CD4-positive, alpha-beta T cell treated with Interleukin-1 beta for 1 hour (primary cell): ENCODE measurements at regions not wholly inside any gene's neighbourhood (a gene's known extent, or its start where the extent isn't known, plus 50 kb on each side); places are given as distances from the start of the nearest gene placed in this dataset.

Experiments used
- DNase-seq, 2 donors: peaks; one replicate each; pipeline ENCODE4 v3.0.0-alpha.2; 2020 to 2022

DNA sequence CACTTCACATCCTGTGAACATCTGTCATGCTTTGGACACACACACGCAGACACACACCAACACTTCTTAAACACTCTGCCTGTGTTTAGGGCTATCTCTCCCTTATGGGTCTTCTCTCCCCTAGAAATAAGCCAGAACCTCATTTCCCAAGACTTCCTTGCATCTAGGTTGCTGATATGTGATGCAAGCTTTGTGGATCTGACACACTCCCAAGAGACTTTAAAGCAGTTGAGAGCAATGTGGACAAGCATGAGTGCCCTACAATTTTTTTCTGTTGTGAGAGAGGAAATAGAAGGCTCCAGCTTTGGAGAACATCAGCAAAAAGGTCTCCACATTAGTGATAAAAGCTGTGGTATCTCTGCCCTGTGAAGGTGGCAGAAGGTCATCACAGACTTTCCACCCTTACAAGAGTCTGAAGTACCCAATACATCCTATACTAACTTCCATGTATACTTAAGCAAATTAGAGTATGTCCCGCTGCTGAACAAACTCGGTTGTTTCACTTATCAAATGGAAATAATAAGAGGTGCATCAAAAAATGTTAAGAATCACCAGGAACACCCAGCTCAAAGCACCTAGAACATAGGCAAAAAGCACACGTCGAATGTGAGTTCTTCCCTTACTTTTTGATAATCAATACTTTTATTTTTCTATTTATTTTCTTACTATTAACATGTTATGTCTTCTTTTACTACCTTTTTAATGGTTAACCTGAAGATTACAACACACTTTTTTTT is 267.6 kb downstream of the SETD4 start:
- no peak for DNase-seq

DNA sequence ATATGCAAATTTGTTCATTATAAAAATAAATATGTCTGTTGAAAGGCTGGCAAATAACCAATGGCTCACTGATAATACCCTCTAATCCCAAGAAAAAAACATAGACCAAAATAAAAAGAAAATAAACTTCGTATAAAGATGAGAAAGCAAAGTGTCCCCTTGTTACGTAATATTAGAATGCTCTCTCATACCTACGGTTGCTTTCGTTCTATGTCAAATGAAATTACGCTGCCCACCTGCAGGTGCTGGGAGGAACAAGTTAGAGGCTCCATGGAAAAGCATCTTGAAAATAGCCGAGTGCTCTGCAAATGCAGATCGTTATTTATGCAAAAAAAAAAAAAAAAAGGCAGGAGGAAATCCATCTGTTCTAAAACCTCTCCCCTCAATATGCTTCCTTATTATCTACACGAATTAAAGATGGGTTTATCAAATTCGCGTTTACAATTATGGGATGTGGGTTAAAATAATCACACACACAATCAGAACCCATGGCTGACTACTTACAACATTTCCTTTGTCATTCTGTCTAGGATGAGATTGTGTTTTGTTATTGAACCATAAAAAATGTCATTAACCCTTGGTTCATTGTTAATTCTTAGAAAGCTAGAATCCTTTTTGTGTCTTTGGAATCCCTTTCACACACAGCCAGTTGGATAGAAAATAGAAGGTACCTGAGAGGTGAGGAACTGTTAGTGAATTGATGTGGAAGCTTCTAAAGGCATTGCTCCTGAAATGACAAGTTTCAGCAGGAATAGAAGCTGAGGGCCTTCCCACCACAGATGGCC is 268.6 kb downstream of the SETD4 start:
- no peak for DNase-seq

DNA sequence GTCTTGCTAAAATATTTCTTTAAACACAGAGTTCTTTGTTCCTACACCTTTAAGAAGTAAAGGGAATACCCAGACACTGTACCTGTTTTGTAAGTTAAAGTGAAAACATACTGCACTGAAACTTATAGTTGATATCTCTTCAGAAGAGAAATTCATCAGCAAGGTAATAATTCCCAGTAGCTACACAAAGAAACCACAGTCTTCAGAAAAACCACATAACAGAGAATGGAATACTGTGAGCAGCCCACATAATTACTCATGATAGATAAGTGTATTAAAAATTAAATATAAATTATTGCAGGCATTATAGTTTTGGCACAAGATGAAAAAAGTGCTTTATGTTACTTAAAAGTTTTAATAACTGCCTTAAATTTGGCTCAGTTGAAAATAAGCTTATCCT is 276.6 kb downstream of the SETD4 start:
- DNase-seq = no peak

DNA sequence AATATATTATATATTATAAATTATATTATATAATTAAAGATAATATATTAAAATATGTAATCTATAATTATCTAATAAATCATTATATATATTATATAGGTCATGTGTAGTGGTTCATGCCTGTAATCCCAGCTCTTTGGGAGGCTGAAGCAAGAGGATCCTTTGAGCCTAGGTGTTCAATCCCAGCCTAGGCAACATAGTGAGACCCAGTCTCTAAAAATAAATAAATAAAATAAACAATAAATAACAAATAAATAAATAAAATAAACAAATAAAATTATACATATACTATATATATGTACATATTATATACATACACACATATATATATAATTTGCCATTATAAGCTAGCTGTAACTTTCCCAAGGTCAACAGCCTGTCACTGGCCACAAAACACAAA is 277.7 kb downstream of the SETD4 start:
- no peak for DNase-seq

DNA sequence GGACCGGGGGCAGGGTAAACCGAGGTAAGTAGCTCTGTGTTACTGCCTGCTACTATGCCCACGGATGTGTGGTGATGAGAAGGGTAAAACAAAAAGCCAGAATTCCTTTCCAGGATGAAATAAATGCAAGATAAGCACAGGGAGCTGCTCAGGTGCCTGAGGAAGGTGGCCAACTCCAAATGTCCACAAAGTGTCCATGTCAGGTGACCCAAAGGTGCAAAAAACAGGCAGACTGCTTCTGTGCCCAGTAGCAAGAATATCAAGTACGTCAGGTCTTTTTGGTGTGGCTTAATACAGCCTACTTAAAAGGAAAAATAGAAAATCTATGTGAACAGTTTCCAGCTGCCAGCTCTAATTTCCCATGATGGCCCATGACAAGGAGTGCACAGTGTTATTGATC is 279.3 kb downstream of the SETD4 start:
- DNase-seq = no peak

DNA sequence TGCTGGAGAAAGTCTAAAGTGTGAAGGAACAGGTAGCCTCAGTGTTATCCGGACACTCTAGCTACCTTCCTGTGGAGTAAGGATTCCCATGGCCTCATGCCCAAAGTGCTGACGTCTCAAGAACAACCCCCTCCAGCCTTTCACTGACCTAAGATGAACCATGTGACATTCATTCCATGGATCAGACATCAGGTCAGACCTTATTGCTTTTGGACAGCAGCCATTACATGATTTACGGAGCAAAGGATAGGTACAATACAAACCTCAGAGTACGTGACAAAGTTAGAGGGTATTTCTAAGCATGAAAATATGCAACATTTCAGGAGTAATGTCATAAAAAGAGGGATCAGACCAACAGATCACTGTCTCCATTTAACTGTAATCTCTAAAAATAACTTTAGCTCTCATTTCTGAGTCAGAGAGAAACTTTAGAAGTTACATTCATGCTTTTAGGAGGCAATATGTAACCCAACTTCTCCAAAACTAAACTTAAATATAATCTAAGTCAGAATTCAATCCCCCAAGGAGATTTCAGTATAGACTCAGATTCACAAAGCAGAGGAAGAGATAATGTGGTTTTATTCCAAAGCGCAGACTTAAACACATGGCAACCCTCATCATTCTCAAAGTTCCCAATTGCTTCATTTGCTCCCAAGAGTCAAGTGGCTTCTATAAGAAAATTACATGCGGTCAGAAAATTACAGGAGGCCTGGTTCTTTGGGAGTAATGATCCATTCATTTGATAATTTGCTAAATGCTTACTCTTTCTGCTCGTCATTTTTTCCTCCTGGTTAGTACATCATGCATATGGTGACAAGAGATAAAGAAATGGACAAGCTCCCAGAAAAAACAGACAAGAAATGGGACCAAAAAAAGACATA is 280.4 kb downstream of the SETD4 start:
- DNase-seq = no peak

DNA sequence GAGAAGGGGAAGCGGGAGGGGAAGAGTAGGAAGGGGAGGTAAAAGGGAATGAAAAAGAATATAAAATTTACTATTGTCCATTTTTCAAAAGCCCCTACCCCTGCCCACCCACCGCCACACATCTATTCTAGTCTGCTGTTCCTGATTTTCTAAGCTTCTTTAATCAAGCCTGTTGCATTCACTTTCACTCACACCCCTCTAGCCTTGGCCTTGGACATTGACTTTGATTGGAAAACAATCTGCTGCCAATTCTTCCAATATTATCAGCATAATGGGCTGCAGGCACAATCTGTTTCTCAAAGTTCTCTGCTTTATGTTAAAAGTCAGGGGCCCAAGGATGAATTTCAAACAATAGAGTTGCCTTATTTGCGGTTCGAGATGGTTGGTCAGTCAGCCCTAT is 281.2 kb downstream of the SETD4 start:
- no peak for DNase-seq

DNA sequence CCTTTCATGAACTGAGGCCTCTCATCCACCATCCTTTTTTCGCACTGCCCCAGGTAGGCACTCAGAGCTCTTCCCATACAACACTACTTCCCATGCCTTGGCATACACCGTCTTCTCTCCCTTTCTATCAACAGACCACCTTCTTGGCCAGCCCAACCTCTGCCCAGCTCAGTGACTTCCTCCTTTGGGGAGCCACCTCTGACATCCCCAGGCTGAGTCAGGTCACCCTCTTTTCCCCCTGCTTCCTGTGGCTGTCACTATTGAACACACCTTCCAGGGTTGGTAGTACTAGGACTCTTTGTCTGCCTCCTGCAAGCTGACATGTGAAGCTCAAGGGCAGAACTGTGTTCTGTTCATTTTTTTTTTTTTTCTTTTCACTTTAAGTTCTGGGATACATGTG is 283.2 kb downstream of the SETD4 start:
- no peak for DNase-seq

DNA sequence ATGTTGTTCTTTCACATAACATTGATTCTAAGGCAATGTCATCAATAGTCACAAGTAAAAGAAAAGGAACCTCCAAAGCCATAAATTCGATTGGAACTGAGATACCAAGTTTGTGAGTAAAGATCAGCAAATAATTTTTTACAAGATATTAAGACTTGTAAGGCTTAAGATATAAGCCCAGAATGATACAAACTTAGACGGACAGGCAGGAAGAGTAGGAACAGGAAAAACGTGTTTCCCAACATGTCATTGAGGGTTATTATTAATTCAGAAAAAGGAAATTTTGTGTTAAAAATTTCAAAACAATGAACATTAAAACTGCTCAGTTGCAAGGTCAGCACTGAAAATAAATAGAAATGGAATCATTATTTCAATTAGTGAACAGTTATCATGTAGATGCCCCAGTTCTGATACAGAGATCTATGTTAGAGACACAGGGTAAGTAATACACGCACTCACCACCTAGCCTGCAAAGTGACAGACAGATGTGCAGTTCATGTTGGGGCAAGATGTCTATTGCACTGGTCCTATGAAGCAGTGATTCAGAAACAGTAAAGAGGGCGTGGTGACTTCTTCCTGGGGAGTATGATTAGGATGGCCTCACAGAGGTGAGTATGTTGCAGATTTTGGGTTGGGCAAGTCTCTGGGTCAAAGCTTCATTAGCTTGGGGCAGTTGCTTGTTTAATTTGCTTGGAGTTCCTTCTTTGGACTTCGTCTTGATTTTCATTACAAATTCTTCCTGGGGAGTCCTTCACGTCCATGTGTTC is 284.4 kb downstream of the SETD4 start:
- no peak for DNase-seq

DNA sequence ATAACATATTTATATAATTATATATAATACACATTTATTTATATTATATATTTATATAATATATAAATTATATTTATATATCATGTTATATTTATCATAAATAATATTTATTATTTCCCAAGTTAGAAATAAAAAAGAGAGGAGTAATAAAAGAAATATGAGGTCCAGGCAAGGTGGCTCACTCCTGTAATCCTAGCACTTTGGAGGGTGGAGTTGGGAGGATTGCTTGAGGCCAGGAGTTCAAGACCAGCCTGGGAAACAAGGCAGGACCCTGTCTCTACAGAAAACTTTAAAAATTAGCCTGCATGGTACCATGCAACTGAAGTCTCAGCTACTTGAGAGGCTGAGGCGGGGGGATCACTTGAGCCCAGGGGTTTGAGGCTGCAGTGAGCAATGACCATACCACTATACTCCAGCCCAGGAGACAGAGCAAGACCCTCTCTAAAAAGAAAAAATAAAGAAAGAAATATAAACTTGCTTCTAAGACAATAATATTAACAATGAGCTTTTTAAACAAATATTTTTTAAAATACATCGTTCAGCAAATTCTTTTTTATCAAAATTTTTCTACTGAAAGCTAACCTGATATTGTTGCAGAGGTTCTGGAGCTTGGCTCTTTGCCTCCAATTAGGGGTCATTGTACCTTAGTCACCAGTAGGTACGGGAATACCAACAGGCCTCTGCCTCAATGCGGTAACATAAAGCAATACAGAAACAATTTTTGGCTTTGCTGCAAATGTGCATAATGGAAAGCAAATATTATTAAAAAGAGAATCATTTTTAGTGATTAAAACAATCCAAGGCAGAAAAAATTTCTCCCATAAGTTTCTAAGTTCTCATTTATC is 290.0 kb downstream of the SETD4 start:
- DNase-seq = no peak

DNA sequence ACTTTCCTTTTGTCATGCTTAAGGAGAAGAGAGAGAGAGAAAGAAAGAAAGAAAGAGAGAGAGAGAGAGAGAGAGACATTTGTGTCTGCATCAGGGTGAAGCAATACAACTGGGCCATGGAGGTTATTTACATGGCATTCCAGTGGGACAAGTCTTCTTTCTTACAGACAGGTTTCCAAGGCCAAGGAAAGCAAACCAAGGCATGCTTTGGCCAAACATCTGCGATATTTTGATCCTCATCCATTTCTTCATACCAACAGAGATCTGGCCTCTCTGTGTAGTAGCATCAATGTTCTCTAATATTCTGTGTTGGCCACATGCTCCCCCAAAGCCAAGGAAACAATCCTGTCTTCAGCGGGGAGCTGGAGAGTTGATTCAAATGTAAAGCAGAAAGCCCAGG is 292.1 kb downstream of the SETD4 start:
- no peak for DNase-seq

DNA sequence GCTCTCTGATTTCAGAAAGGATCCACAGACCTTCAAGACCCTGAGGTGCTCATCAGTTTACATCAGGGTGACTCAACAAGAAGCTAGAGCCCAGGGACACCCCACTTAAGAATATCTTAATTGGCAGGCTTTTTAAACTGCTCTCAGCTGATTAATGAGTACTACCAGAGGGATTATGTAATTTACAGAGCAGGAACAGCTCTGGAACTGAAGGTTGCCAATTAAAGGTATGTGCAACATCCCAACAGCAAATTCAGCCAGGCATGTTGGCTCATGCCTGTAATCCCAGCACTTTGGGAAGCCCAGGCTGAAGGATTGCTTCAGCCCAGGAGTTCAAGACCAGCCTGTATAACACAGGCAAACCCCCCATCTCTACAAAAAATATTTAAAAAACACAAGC is 295.7 kb downstream of the SETD4 start:
- no peak for DNase-seq

DNA sequence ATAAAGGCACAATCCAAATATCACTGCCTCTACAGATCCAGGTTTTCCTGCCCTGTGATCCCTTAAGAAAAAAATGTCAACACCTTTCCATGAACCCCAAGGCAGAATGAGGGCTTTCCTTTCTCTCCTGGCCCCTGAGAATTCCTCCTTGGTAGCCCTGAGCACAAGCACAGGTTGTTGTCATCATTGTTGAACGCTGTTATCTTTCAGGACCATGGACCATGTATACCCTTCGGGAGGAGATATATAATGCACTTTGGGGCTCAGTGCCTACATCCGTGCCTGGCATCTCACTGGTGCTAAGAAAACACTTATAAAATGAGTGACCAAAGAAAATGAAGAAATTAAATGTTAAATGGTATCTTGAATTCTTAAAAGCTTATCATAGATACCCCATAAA is 296.2 kb downstream of the SETD4 start:
- DNase-seq = no peak

DNA sequence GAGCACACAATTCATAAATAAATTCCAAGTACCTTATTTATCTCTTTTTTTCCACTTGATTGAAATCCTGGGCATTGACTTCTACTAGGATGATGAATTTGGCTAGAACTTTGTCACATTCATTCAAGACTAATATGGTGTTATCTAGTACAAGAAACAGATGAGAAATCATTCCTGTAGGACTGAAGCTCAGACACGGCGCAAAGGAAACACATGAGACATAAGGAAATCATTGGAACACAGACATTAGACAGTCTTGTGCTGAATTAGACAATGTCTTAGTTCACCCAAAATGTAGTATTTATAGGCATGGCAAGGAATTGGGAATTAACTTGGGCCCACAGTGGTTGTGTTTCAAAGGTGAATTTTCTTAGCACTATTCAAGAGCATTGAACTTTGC is 305.7 kb downstream of the SETD4 start:
- no peak for DNase-seq

DNA sequence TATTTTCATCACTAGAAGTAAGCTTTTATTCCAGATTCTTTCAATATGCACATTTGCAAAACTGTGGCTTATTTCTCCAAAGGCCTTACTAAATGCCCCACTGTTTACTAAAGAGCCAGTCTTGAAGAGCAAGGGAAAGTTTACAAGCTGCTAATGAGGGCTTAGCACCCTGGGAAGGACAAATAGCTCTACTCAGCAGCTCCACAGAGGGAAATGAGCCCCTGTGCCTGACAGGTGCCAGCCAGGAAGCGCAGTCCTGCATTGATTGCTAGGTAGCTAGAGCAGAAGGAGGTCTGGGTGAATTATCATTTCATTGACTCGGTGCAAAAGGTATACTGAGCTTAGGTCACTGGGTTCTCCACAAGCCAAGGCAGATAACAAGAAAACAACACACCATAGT is 307.0 kb downstream of the SETD4 start:
- DNase-seq = no peak

DNA sequence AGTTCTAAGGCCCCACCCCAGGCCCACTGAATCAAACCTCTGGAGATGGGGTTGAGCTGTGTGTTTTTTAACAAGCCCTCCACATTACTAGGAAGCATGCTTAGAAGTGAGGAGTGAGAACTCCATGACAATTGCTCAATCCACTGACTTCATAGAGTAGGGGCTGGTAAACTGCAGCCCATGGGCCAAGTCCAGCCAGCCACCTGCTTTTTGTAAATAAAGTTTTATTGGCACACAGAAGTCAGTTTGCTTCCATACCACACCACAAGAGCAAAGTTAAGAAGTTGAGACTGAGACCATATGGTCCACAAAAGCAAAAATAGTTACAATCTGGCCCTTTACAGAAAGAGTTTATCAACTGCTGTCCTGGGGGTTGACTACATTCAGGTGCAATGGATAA is 309.2 kb downstream of the SETD4 start:
- DNase-seq = no peak

DNA sequence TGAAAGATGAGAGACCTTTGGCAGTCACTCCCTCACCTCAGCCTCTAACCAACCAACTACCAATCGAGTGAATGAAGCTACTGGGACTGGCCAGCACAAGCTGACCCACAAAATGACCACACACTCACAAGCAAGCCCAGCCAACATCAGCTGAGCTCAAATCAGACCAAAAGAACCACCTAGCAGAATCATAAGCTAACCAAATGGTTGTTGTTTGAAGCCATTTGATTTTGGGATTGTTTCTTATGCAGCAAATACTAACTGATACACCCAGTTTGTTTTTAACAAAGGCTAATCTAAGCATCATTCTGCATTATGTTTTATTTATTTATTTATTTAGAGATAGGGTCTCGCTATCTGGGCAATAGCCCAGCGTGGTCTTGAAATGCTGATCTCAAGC is 310.4 kb downstream of the SETD4 start:
- no peak for DNase-seq

DNA sequence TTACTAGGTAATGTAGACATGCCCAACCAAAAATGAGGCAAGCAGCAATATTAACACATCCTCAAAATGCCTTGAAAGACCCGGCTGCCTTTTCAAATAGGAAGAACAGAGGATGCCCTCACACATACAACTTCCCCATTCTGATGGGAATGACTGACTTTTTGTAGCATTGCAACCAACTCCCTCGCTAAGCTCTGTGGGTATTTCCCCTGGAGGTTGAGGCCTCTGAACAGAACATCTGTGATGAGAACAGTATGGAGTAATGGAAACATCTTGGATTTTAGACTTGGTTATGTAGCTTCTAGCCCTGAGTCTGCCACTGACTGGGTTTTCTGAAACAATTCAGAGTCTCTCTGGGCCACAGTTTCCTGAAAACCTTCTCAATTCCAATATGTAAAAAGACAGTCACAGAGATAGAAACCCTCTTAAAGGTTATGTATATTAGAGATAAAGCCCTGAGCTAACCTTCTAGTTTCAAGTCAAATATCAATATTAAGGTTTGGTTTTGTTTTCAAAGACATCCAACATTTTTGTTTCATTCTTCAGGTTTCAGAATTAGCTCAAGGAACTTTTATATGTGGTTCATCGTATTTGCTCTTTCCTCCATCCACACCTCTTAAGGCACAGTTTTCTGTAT is 311.5 kb downstream of the SETD4 start:
- DNase-seq = no peak

DNA sequence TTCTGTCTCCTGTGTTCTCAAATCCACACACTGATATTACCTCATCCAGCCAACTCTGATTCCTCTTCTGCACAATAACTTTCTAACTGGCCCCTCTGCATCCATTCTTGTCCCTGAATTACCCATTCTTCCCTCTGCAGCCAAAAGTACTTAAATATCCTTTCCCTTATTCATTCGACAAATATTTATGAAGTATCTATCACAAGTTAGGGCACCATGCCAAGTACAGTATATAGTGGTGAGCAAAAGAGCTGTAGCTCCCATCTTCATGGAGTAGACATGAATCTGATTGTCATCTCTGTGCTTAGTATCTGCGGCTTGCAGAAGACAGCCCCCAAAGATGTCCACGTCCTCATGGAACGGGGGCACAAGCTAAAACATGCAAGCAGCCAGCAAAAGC is 316.8 kb downstream of the SETD4 start:
- no peak for DNase-seq

DNA sequence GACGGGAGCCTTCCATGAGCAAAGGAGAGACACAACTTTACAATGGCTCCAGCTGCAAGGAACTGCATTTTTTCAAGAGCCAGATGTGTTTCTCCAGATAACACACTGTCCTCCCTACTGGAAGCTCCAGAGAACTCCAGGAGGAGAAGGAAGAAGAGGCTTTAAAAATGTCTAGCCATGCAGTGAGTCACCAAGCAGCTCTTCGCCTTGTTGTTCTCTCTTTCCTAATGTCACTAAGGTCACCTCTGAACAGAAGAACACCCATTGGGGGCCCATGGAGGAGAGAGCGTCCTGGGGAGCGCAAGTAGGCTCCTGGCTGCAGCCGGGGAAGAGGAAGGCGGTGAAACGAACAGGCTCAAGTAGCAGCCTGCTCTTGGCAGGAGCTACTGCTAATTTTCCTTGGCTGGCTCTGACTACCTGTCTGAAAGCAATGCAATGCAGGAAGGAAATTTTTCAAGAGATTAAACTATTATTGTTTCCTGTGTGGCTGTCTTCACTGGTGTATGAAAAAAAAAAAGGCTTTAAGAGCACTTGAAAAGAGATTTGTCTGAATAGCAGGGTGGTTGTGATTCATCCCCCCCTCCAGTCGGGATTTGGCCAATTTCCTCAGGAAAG is 321.9 kb downstream of the SETD4 start:
- DNase-seq = no peak

DNA sequence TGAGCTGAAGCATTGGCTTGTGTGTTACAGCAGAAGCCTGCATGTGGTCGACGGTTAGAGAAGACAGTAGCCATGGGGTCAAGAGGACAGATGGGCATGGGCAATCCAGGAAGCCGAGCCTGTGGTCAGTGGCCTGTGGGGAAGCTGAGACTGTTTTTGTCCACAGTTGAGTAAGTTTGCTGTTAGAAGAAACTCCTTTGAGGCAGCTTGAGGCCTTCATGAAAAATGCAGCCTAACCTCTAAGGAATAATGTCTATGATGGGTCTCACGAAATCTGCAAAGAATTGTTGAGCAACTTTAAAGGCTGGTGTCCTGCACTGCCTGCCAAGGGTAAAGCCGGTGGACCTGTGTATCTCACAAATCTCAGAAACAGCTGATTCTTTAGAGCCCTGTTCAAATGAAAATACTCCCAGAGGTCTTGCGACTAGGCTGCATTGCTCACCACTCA is 322.4 kb downstream of the SETD4 start:
- no peak for DNase-seq
